GM12864 (cell line): ENCODE measurements at regions not wholly inside any gene's neighbourhood (a gene's known extent, or its start where the extent isn't known, plus 50 kb on each side); places are given as distances from the start of the nearest gene placed in this dataset.

Experiments used
- DNase-seq: peaks from one replicate; pipeline ENCODE4 v3.0.0-alpha.2; 2011; ENCODE audit warnings: low read depth
- H3K4me3 ChIP-seq: 2 replicates; pipeline ENCODE4 v1.5.1; 2011; ENCODE audit warnings: mild to moderate bottlenecking, low read depth, low read length, control low read depth
- CTCF ChIP-seq: IDR thresholded peaks from 2 replicates; pipeline ENCODE4 v1.5.1; 2011; ENCODE audit warnings: low read depth, mild to moderate bottlenecking, moderate library complexity, low read length, control low read depth, inconsistent platforms; ENCODE audit errors: missing control alignments

- DNase-seq, result no peak
- no peak for TF ChIP-seq CTCF
- H3K4me3 ChIP-seq, result no peak overlapping the region
These were observed 288.3 kb downstream of the SDHAF3 start for GRCh38 chr7:97405835-97406234.

DNA sequence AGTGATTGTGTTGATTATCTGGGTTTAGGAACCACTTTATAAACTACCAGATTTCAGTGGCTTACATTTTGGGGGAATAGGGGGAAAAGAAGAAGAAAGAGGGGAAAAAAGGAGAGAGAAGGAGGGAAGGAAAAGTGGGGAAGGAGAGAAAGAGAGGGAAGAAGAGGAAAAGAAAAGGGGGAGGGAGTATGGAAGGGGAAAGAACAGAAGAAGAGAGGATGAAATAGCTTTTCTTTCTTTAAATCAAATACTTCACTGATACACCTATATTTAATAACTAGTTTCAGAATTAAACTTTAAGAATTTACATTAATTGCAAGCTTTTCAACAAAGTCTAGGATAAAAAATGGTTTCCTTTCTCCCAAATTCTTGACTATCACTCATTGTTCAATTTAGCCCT is 289.6 kb downstream of the SDHAF3 start:
- no peak for TF ChIP-seq CTCF
- H3K4me3 ChIP-seq, result no peak overlapping the region
- DNase-seq, result no peak

GRCh38 chr7:97409346-97409745 is 291.8 kb downstream of the SDHAF3 start:
- no peak for TF ChIP-seq CTCF
- no peak overlapping the region for H3K4me3 ChIP-seq
- DNase-seq, result no peak

DNA sequence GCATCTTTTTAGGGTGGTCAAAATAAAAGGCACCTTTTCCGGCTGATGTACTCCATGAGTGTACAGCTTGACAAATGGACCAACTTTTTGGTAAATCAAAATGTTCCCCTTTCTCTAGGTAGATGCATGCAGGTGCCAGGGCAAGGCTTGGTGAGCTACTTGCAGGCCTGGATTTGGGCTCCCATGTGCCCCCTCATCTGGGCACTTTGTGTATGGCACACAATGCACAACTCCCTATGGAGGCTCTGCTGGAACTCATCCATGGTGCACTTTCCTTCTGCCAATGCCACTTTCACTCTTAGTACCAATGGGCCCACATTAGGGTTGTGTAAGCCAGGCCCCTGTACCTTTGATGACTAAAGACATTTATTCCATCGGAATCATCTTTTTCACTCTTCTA is 300.8 kb downstream of the SDHAF3 start:
- no peak for DNase-seq
- H3K4me3 ChIP-seq, result no peak overlapping the region
- peak; percentile 35 for TF ChIP-seq CTCF

DNA sequence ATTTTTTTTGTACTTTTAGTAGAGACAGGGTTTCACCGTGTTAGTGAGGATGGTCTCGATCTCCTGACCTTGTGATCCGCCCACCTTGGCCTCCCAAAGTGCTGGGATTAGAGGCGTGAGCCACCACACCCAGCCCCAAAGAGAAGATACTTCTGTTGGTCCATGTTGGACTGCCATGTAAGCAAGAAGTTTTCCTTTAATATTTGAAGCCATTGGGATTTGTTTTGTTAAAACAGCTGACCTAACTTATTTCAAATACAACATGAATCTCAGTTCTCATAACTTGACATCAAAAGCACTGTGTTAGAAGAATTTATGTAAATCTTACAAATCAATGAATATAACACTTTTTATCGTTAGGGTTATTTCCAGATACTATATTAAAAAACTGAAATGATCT is 302.4 kb downstream of the SDHAF3 start:
- no peak for TF ChIP-seq CTCF
- DNase-seq, result no peak

GRCh38 chr7:97421307-97421930 is 303.9 kb downstream of the SDHAF3 start:
- no peak for DNase-seq
- no peak overlapping the region for H3K4me3 ChIP-seq
- no peak for TF ChIP-seq CTCF

More for the DNA sequence above, 302.4 kb downstream of the SDHAF3 start:
- H3K4me3 ChIP-seq, result no peak overlapping the region

GRCh38 chr7:97422046-97422445 is 304.5 kb downstream of the SDHAF3 start:
- no peak for TF ChIP-seq CTCF
- DNase-seq, result no peak
- H3K4me3 ChIP-seq, result no peak overlapping the region
